ENCODE measurements at regions not wholly inside any gene's neighbourhood (a gene's known extent, or its start where the extent isn't known, plus 50 kb on each side); places are given as distances from the start of the nearest gene placed in this dataset.

GRCh38 chr3:1632128-1632527 lies 466.5 kb upstream of the CNTN4 start:
- Histone ChIP-seq H3K4me1 (ENCODE audit: insufficient read depth, low read length, poor library complexity, severe bottlenecking) (no peaks in the 10 kb centered on the region), H3K27me3 (replicated peaks; ENCODE audit: insufficient read depth, low read depth, low read length, poor library complexity) (no peaks in the 10 kb centered on the region), H3K36me3 (ENCODE audit: insufficient read depth, low read length, poor library complexity, severe bottlenecking) (no peaks in the 10 kb centered on the region), H3K27ac (ENCODE audit: low read depth, low read length, poor library complexity, severe bottlenecking) (no peak overlapping the region), H3K9me3 (ENCODE audit: low read depth, low read length, poor library complexity, severe bottlenecking) (peaks cover 3% of the 10 kb centered on the region), H3K4me3 (ENCODE audit: low read depth, low read length, poor library complexity, severe bottlenecking) (no peak overlapping the region)
- DNase-seq (ENCODE audit: low spot score), result no peak
- no TSS peak for BruUV-seq (replicated peaks)
- POLR2A ChIA-PET (ENCODE audit: low non-redundant PET), result no interaction called here
- TF ChIP-seq EZH2 (IDR thresholded peaks at IDR 0.05; ENCODE audit: borderline replicate concordance, low read depth, low read length, poor library complexity, severe bottlenecking), result no peak
- TF ChIP-seq, protein P1, sequence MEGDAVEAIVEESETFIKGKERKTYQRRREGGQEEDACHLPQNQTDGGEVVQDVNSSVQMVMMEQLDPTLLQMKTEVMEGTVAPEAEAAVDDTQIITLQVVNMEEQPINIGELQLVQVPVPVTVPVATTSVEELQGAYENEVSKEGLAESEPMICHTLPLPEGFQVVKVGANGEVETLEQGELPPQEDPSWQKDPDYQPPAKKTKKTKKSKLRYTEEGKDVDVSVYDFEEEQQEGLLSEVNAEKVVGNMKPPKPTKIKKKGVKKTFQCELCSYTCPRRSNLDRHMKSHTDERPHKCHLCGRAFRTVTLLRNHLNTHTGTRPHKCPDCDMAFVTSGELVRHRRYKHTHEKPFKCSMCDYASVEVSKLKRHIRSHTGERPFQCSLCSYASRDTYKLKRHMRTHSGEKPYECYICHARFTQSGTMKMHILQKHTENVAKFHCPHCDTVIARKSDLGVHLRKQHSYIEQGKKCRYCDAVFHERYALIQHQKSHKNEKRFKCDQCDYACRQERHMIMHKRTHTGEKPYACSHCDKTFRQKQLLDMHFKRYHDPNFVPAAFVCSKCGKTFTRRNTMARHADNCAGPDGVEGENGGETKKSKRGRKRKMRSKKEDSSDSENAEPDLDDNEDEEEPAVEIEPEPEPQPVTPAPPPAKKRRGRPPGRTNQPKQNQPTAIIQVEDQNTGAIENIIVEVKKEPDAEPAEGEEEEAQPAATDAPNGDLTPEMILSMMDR (conservative IDR thresholded peaks at IDR 0.05; ENCODE audit: low read depth, low read length), result no peak
- CTCF ChIA-PET, result no interaction called here
- intact Hi-C loops (cut with micrococcal nuclease; ENCODE audit: unreplicated experiment), result no loop called here

- Histone ChIP-seq H3K9me3 (ENCODE audit: low read depth, low read length, poor library complexity, severe bottlenecking) (peaks cover 10% of the 10 kb centered on the region), H3K4me3 (ENCODE audit: low read depth, low read length, poor library complexity, severe bottlenecking) (no peak overlapping the region), H3K27me3 (replicated peaks; ENCODE audit: insufficient read depth, low read depth, low read length, poor library complexity) (no peaks in the 10 kb centered on the region), H3K4me1 (ENCODE audit: insufficient read depth, low read length, poor library complexity, severe bottlenecking) (no peaks in the 10 kb centered on the region), H3K36me3 (ENCODE audit: insufficient read depth, low read length, poor library complexity, severe bottlenecking) (no peaks in the 10 kb centered on the region), H3K27ac (ENCODE audit: low read depth, low read length, poor library complexity, severe bottlenecking) (no peak overlapping the region)
- TF ChIP-seq, protein P1 (conservative IDR thresholded peaks at IDR 0.05; ENCODE audit: low read depth, low read length), result no peak
- no peak for TF ChIP-seq EZH2 (IDR thresholded peaks at IDR 0.05; ENCODE audit: borderline replicate concordance, low read depth, low read length, poor library complexity, severe bottlenecking)
- ChIA-PET POLR2A (ENCODE audit: low non-redundant PET) (no interaction called here), CTCF (no interaction called here)
- BruUV-seq (replicated peaks), result no TSS peak
- intact Hi-C loops (cut with micrococcal nuclease; ENCODE audit: unreplicated experiment), result no loop called here
- DNase-seq (ENCODE audit: low spot score), result no peak
These were observed 436.8 kb upstream of the CNTN4 start for GRCh38 chr3:1661839-1662238.

DNA sequence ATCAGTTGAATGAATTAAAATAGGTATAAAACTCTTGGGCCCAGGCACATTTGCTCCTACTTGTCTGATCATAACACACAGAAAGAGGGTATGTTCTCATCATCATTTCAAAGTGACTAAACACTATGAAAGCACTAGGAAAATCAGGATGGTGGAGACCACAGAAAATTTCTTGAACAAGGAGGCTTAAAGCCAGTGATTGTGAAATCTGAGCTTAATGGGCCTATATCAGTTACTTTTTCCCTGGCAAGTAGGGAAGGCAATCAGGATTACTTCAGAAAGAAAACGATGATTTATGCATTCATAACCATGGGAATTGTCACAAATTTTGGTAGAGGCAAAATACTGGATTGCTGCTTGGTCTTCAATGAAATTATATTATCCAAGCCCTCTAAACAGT lies 434.4 kb upstream of the CNTN4 start:
- no peaks in the 10 kb centered on the region for H3K36me3 ChIP-seq (ENCODE audit: insufficient read depth, low read length, poor library complexity, severe bottlenecking)
- no peaks in the 10 kb centered on the region for H3K27me3 ChIP-seq (replicated peaks; ENCODE audit: insufficient read depth, low read depth, low read length, poor library complexity)
- H3K27ac ChIP-seq (ENCODE audit: low read depth, low read length, poor library complexity, severe bottlenecking), result no peak overlapping the region
- H3K4me1 ChIP-seq (ENCODE audit: insufficient read depth, low read length, poor library complexity, severe bottlenecking), result no peaks in the 10 kb centered on the region
- peaks cover 10% of the 10 kb centered on the region for H3K9me3 ChIP-seq (ENCODE audit: low read depth, low read length, poor library complexity, severe bottlenecking)
- intact Hi-C loops (cut with micrococcal nuclease; ENCODE audit: unreplicated experiment), result no loop called here
- POLR2A ChIA-PET (ENCODE audit: low non-redundant PET), result no interaction called here
- BruUV-seq (replicated peaks), result no TSS peak
- no peak for TF ChIP-seq EZH2 (IDR thresholded peaks at IDR 0.05; ENCODE audit: borderline replicate concordance, low read depth, low read length, poor library complexity, severe bottlenecking)
- TF ChIP-seq, protein P1 (conservative IDR thresholded peaks at IDR 0.05; ENCODE audit: low read depth, low read length), result no peak
- H3K4me3 ChIP-seq (ENCODE audit: low read depth, low read length, poor library complexity, severe bottlenecking), result no peak overlapping the region
- no peak for DNase-seq (ENCODE audit: low spot score)
- CTCF ChIA-PET, result no interaction called here

Data from A673 (cell line).